Uterus (tissue), 3 donors: ENCODE measurements at regions not wholly inside any gene's neighbourhood (a gene's known extent, or its start where the extent isn't known, plus 50 kb on each side); places are given as distances from the start of the nearest gene placed in this dataset.
"Not testable (repeated sequence)": the region's sequence is repeated elsewhere in the genome, so short reads cannot be mapped to it uniquely, and the experiment has no call there.

Source experiments
- DNase-seq, 2 donors: peaks; one replicate each; pipeline ENCODE4 v3.0.0-alpha.2; 2019 to 2020
- H3K27ac ChIP-seq, 2 donors: fragments of 200-600 bp; sonication (generic); 1 replicate in 1 of 2; 2 replicates in 1 of 2; pipeline ENCODE4 v1.5.1; 2016 to 2018
- H3K27me3 ChIP-seq, 2 donors: fragments of 200-600 bp; sonication (generic); one replicate each; pipeline ENCODE4 v1.5.1; 2018 to 2019; ENCODE audit warnings: control low read depth in 1 of 2
- H3K36me3 ChIP-seq, 2 donors: fragments of 200-600 bp; sonication (generic); one replicate each; pipeline ENCODE4 v1.5.1; 2019; ENCODE audit warnings: control low read depth in 1 of 2
- H3K4me1 ChIP-seq, 2 donors: fragments of 200-600 bp; sonication (generic); one replicate each; pipeline ENCODE4 v1.5.1; 2018 to 2019; ENCODE audit warnings: control low read depth in 1 of 2
- H3K4me3 ChIP-seq, 2 donors: fragments of 200-600 bp; sonication (generic); 1 replicate in 1 of 2; 2 replicates in 1 of 2; pipeline ENCODE4 v1.5.1; 2018 to 2019; ENCODE audit warnings: mild to moderate bottlenecking in 1 of 2
- H3K9me3 ChIP-seq, 2 donors: fragments of 200-600 bp; sonication (generic); one replicate each; pipeline ENCODE4 v1.5.1; 2019; ENCODE audit warnings: control low read depth in 1 of 2
- CTCF ChIP-seq, 4 experiments: fragments of 200-600 bp in 2 of 4; fragments of 450-650 bp in 2 of 4; sonication (generic) in 2 of 4; IDR thresholded peaks; one replicate each; pipeline ENCODE4 v1.5.1; 2016 to 2019; ENCODE audit warnings: antibody characterized with exemption in 4 of 4, mild to moderate bottlenecking in 2 of 4, moderate library complexity in 1 of 4
- POLR2A ChIP-seq, 2 donors: fragments of 450-650 bp; IDR thresholded peaks; one replicate each; pipeline ENCODE4 v1.6.1; 2016; ENCODE audit warnings: antibody characterized with exemption in 2 of 2, mild to moderate bottlenecking in 1 of 2, moderate library complexity in 1 of 2
- intact Hi-C: fragments of 100-400 bp; cut with DNase I; formaldehyde crosslinking; loops from one replicate; pipeline ENCODE4 v1.15.1; 2023; ENCODE audit warnings: low total_unique reads
- donor health status: DM: yes; HTN: yes; CAD: no.

GRCh38 chr12:108424816-108425215, 85.7 kb upstream of the CMKLR1 start:
- TF ChIP-seq POLR2A (IDR thresholded peaks at IDR 0.05) = no peak
- no peak for TF ChIP-seq CTCF (IDR thresholded peaks at IDR 0.05)

GRCh38 chr12:108424026-108424425, 84.9 kb upstream of the CMKLR1 start:
- H3K27me3 ChIP-seq = no peaks in the 10 kb centered on the region
- DNase-seq = no peak
- H3K4me1 ChIP-seq = no peaks in the 10 kb centered on the region
- no peaks in the 10 kb centered on the region for H3K36me3 ChIP-seq
- H3K27ac ChIP-seq = no peak overlapping the region
- intact Hi-C loops = no loop called here
- no peak for TF ChIP-seq POLR2A (IDR thresholded peaks at IDR 0.05)
- no peak for TF ChIP-seq CTCF (IDR thresholded peaks at IDR 0.05)
- H3K9me3 ChIP-seq = no peaks in the 10 kb centered on the region
- H3K4me3 ChIP-seq = no peak overlapping the region

More at GRCh38 chr12:108424816-108425215, 85.7 kb upstream of the CMKLR1 start:
- intact Hi-C loops = no loop called here
- no peak overlapping the region for H3K4me3 ChIP-seq
- no peak for DNase-seq
- no peaks in the 10 kb centered on the region for H3K4me1 ChIP-seq
- no peaks in the 10 kb centered on the region for H3K27me3 ChIP-seq
- H3K27ac ChIP-seq = no peak overlapping the region
- no peaks in the 10 kb centered on the region for H3K36me3 ChIP-seq
- H3K9me3 ChIP-seq = no peaks in the 10 kb centered on the region

GRCh38 chr12:108423486-108423885, 84.4 kb upstream of the CMKLR1 start:
- intact Hi-C loops = no loop called here
- no peak for TF ChIP-seq CTCF (IDR thresholded peaks at IDR 0.05)
- no peak for TF ChIP-seq POLR2A (IDR thresholded peaks at IDR 0.05)
- no peaks in the 10 kb centered on the region for H3K27me3 ChIP-seq
- no peak overlapping the region for H3K4me3 ChIP-seq
- H3K27ac ChIP-seq = no peak overlapping the region
- H3K9me3 ChIP-seq = no peaks in the 10 kb centered on the region
- H3K36me3 ChIP-seq = no peaks in the 10 kb centered on the region
- no peaks in the 10 kb centered on the region for H3K4me1 ChIP-seq
- no peak for DNase-seq

GRCh38 chr12:108421082-108421481, 82.0 kb upstream of the CMKLR1 start:
- intact Hi-C loops = not testable (repeated sequence)

GRCh38 chr12:108420421-108420820, 81.3 kb upstream of the CMKLR1 start:
- H3K36me3 ChIP-seq, DNase-seq, H3K4me1 ChIP-seq, H3K9me3 ChIP-seq, intact Hi-C loops, H3K27me3 ChIP-seq, H3K27ac ChIP-seq, H3K4me3 ChIP-seq: not testable (repeated sequence)

More at GRCh38 chr12:108421082-108421481, 82.0 kb upstream of the CMKLR1 start:
- not testable (repeated sequence) for H3K9me3 ChIP-seq, DNase-seq, H3K4me3 ChIP-seq, H3K27me3 ChIP-seq, H3K4me1 ChIP-seq, H3K27ac ChIP-seq, H3K36me3 ChIP-seq

DNA sequence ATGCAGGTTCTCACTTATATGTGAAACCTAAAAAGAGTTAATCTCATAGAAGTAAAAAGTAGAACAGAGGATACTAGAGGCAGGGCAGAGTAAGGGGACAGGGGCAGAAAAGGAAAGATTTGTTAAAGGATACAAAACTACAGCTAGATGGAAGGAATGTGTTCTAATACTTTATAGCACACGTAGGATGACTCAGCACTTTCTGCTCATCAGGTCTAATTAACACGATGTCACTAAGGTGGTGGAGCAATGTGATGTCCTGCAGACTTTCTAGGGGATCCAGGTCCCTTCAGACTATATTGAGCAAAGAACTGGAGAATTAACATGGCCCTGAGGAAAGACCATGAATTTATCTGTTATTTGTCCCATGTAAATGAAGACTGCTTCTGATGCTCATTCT, 80.8 kb upstream of the CMKLR1 start:
- intact Hi-C loops = no loop called here
- no peak overlapping the region for H3K27ac ChIP-seq
- no peaks in the 10 kb centered on the region for H3K36me3 ChIP-seq
- DNase-seq = no peak
- TF ChIP-seq POLR2A (IDR thresholded peaks at IDR 0.05) (no peak), CTCF (IDR thresholded peaks at IDR 0.05) (no peak)
- H3K9me3 ChIP-seq = no peaks in the 10 kb centered on the region
- no peaks in the 10 kb centered on the region for H3K4me1 ChIP-seq
- H3K4me3 ChIP-seq = no peak overlapping the region
- H3K27me3 ChIP-seq = no peaks in the 10 kb centered on the region
